RWPE2 (cell line): ENCODE measurements at regions not wholly inside any gene's neighbourhood (a gene's known extent, or its start where the extent isn't known, plus 50 kb on each side); places are given as distances from the start of the nearest gene placed in this dataset.

Experiments
- ATAC-seq: fragments of 200-7000 bp; cut with Tn5 transposase; 3 replicates; pipeline ENCODE4 v1.9.1; 2021; ENCODE audit warnings: low read depth
- DNase-seq: peaks from one replicate; pipeline ENCODE4 v3.0.0-alpha.2; 2020; ENCODE audit warnings: low spot score
- H3K27ac ChIP-seq: fragments of 450-650 bp; 2 replicates; pipeline ENCODE4 v1.5.1; 2017; ENCODE audit warnings: mild to moderate bottlenecking; ENCODE audit not compliant: poor library complexity, severe bottlenecking
- H3K27me3 ChIP-seq: fragments of 250-450 bp; sonication (Bioruptor Pico); 2 replicates; pipeline ENCODE4 v1.5.1; 2021; ENCODE audit warnings: mild to moderate bottlenecking, moderate library complexity; ENCODE audit not compliant: insufficient read depth, poor library complexity, severe bottlenecking
- H3K36me3 ChIP-seq: fragments of 250-450 bp; sonication (Bioruptor Pico); 2 replicates; pipeline ENCODE4 v1.5.1; 2020; ENCODE audit warnings: low read depth, mild to moderate bottlenecking, moderate library complexity
- H3K4me1 ChIP-seq: fragments of 250-450 bp; sonication (Bioruptor Pico); 2 replicates; pipeline ENCODE4 v1.5.1; 2021; ENCODE audit warnings: mild to moderate bottlenecking, moderate library complexity; ENCODE audit not compliant: insufficient read depth, poor library complexity, severe bottlenecking
- H3K4me3 ChIP-seq: fragments of 250-450 bp; sonication (Bioruptor Pico); 2 replicates; pipeline ENCODE4 v1.5.1; 2021; ENCODE audit warnings: mild to moderate bottlenecking, moderate library complexity; ENCODE audit not compliant: severe bottlenecking
- H3K9me3 ChIP-seq: fragments of 250-450 bp; sonication (Bioruptor Pico); 2 replicates; pipeline ENCODE4 v1.5.1; 2021; ENCODE audit warnings: mild to moderate bottlenecking, moderate library complexity; ENCODE audit not compliant: severe bottlenecking
- TF ChIP-seq, protein P1 (sequence below): fragments of 450-650 bp; IDR thresholded peaks from one replicate; pipeline ENCODE4 v1.5.1; 2017; ENCODE audit warnings: mild to moderate bottlenecking, moderate library complexity; ENCODE audit not compliant: poor library complexity, severe bottlenecking

DNA sequence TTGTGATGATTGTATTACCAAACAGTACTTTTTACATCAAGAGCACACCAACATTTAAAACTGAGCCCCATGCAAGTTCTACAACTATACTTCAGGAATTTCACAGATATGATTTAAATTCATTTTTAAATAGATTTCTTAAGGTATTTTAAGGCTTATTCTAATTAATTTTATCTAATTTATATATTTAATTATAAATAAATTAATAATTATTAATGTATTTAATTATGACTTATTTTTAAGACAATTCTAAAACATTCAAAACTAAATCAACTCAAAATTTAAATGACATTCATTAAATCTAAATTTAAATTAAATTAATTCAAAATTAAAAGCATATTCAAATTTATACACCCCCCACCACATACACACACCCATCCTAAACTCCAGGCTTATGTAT is 299.2 kb downstream of the NFIB start:
- H3K9me3 ChIP-seq, result no peaks in the 10 kb centered on the region
- H3K4me1 ChIP-seq, result peaks cover 5% of the 10 kb centered on the region
- no peak for DNase-seq
- no peaks in the 10 kb centered on the region for H3K36me3 ChIP-seq
- H3K27me3 ChIP-seq, result no peaks in the 10 kb centered on the region
- TF ChIP-seq, protein P1, sequence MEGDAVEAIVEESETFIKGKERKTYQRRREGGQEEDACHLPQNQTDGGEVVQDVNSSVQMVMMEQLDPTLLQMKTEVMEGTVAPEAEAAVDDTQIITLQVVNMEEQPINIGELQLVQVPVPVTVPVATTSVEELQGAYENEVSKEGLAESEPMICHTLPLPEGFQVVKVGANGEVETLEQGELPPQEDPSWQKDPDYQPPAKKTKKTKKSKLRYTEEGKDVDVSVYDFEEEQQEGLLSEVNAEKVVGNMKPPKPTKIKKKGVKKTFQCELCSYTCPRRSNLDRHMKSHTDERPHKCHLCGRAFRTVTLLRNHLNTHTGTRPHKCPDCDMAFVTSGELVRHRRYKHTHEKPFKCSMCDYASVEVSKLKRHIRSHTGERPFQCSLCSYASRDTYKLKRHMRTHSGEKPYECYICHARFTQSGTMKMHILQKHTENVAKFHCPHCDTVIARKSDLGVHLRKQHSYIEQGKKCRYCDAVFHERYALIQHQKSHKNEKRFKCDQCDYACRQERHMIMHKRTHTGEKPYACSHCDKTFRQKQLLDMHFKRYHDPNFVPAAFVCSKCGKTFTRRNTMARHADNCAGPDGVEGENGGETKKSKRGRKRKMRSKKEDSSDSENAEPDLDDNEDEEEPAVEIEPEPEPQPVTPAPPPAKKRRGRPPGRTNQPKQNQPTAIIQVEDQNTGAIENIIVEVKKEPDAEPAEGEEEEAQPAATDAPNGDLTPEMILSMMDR, result no peak
- H3K4me3 ChIP-seq, result no peak overlapping the region
- no peak for ATAC-seq
- H3K27ac ChIP-seq, result no peak overlapping the region

DNA sequence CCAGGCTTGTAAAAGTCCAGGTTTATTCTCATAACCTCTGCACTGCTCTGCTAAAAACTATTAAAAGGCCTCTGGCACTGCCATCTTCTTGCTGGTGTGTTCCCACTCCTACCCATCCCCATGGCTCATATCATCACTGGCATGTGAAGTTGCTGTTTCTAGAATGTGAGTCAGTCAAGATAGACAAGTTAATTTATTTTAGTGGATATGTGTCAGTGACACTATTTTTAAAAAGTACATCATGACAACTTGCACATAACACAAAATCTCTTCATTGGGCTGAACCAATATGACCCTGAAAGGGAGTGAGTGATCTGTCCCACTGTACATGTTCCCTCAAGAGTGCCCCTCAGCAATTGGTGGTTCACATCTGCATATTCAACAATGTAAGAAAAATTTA is 299.7 kb downstream of the NFIB start:
- Histone ChIP-seq H3K4me1 (peaks cover 5% of the 10 kb centered on the region), H3K36me3 (no peaks in the 10 kb centered on the region), H3K27ac (no peak overlapping the region), H3K9me3 (no peaks in the 10 kb centered on the region), H3K4me3 (no peak overlapping the region), H3K27me3 (no peaks in the 10 kb centered on the region)
- no peak for DNase-seq
- ATAC-seq, result no peak
- TF ChIP-seq, protein P1, result no peak

DNA sequence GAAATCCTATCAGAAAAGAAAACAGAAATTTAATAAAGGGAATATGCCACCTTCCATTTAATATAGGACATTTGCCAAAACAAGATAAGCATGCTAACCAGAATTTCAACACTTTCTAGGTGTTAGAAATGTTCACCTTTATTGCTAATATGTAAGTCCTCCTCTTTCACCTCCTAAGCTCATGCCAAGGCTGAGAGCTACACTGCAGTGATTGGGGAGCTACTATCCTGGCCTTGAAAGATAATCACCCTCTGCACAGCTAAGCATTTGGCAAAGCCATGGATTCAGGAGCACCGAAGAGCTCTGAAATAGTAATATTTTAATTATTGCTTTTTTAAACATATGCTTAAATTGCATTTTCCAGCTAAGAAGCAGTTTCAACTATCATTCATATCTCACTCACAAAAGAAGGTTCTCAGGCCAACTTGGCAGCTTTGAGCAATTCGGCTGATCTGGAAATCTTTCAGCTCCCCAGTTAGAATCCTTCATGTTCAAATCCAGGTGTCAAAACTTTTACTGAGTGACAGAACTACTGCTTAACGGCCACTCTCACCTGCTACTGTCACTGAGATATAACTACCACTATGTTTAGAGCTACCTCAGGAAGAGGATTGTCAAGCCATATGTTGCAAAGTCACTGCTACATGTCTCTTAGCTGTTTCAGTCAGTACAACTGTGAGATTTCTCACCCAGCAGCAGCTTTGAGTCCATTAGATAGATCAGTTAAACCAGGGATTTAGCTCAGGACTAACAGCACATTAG is 302.0 kb downstream of the NFIB start:
- Histone ChIP-seq H3K9me3 (no peaks in the 10 kb centered on the region), H3K4me3 (no peak overlapping the region), H3K27me3 (no peaks in the 10 kb centered on the region), H3K27ac (no peak overlapping the region), H3K36me3 (no peaks in the 10 kb centered on the region), H3K4me1 (no peaks in the 10 kb centered on the region)
- ATAC-seq, result no peak
- DNase-seq, result no peak
- TF ChIP-seq, protein P1, result no peak

DNA sequence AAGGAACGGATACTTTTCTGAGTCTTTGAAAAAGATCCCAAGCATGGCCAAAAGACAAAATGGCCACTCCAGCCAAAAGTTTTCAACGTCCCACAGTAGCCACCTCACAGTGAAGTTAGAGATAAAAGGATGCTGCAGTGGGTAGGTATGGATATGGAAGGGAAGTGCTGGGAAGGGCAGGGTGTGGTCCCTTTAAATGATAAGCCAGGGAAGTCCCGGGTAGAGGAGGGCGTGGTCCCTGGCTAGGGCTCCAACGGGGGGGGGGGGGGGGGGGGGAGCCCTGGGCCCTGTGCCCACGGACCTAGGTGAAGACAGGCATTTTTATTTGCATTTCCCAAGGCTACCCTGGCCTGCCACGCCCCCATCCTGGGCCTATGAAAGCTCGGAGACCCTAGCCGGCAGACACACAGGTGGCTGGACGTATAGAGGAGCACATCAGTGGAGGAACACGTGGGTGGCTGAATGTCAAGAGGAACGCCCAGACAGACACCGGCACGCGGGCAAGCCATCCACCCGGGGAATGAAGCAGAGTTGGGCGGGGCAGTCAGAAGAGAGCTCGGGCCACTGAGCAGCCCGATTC is 306.7 kb downstream of the NFIB start:
- no peaks in the 10 kb centered on the region for H3K4me1 ChIP-seq
- no peak for DNase-seq
- no peak overlapping the region for H3K27ac ChIP-seq
- TF ChIP-seq, protein P1, result no peak
- no peak for ATAC-seq
- no peak overlapping the region for H3K4me3 ChIP-seq
- no peaks in the 10 kb centered on the region for H3K9me3 ChIP-seq
- no peaks in the 10 kb centered on the region for H3K36me3 ChIP-seq
- no peaks in the 10 kb centered on the region for H3K27me3 ChIP-seq
